ENCODE measurements at regions not wholly inside any gene's neighbourhood (a gene's known extent, or its start where the extent isn't known, plus 50 kb on each side); places are given as distances from the start of the nearest gene placed in this dataset.

DNA sequence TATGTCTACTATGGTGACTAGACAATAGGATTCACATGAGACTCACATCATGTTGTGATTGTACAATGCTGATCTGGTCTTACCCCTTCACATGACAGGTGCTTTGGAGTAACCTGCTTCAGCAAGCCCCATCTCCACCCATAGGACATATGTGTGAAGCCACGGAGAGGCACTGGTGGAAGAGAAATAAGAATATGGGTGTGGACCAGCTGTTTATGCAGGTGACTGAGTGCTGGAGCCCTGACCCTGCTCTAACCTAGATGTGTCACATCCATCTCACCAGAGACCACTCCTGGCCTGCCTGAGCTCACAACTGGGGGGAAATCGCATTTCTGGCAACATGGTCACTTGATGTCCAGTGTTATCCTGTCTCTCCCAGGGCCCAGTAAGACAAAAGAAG is 119.7 kb downstream of the GGTLC2 start:
- H3K27ac ChIP-seq: no peak overlapping the region
- no peak overlapping the region for H3K4me3 ChIP-seq
- H3K9me3 ChIP-seq: no peaks in the 10 kb centered on the region
- intact Hi-C loops (cut with DNase I): no loop called here
- no peaks in the 10 kb centered on the region for H3K36me3 ChIP-seq
- DNase-seq (no peak), ATAC-seq (no peak)
- H3K27me3 ChIP-seq: peaks cover 0 to 16% of the 10 kb centered on the region in 2 donors
- H3K4me1 ChIP-seq: no peaks in the 10 kb centered on the region
- TF ChIP-seq, protein P1, sequence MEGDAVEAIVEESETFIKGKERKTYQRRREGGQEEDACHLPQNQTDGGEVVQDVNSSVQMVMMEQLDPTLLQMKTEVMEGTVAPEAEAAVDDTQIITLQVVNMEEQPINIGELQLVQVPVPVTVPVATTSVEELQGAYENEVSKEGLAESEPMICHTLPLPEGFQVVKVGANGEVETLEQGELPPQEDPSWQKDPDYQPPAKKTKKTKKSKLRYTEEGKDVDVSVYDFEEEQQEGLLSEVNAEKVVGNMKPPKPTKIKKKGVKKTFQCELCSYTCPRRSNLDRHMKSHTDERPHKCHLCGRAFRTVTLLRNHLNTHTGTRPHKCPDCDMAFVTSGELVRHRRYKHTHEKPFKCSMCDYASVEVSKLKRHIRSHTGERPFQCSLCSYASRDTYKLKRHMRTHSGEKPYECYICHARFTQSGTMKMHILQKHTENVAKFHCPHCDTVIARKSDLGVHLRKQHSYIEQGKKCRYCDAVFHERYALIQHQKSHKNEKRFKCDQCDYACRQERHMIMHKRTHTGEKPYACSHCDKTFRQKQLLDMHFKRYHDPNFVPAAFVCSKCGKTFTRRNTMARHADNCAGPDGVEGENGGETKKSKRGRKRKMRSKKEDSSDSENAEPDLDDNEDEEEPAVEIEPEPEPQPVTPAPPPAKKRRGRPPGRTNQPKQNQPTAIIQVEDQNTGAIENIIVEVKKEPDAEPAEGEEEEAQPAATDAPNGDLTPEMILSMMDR (IDR thresholded peaks at IDR 0.05): no peak

DNA sequence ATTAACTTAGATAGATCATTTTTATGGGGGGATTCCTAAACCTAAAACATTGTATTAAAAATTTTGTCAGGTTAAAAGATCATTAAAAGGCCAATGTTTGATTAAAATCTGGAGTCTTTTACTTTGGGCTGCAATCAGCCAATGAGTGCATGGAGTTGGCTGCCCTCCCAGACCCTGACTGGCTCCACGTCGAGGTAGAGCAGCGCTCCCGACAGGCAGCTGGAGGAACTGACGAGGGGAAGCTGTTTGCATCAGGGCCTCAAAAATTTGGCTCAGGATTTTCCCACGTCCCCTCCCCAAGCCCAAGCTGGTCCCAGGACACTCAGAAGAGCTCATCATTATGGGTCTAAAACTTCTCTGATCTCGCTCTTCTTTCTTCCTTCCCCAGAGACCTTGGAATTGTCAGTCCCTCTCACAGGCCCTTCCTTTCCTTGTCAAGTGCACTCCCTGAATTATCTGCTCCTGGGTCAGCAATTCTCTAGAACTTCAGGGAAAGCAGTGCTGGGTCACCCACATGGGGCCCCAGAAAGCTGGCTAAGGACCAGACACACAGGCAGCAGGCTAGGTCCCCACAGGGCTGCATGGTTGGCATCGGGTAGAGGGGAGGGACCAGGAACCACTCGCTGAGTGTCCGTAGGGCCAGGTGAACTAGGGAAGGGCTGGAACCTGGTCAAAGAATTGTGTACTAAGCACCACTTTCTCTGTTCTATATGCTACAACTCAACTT is 119.6 kb upstream of the IGLL5 start:
- no peak overlapping the region for H3K4me3 ChIP-seq
- no peaks in the 10 kb centered on the region for H3K9me3 ChIP-seq
- ATAC-seq (no peak), DNase-seq (no peak)
- no peaks in the 10 kb centered on the region for H3K4me1 ChIP-seq
- intact Hi-C loops (cut with DNase I): no loop called here
- TF ChIP-seq, protein P1 (IDR thresholded peaks at IDR 0.05): no peak
- no peak overlapping the region for H3K27ac ChIP-seq
- H3K36me3 ChIP-seq: no peaks in the 10 kb centered on the region
- peaks cover 0 to 22% of the 10 kb centered on the region in 2 donors for H3K27me3 ChIP-seq

DNA sequence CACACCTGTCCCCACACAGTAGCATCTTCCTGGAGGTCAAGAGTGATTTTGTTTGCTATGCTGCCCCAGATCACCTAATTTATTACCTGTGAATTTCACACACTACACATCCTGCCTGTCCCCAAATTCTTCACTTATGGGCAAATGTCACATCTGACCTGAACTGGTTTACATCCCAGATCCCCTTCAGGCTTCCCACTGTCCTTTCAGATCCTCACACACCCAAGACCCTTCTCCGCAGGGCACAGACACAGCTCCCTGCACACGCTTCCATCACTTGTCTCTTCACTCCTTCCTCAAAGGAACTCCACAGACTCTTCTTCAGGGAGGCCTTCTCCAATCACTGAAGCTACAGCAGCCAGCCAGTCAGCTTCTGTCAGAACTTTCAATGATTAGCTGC is 118.7 kb upstream of the IGLL5 start:
- ATAC-seq: no peak
- intact Hi-C loops (cut with DNase I): no loop called here
- Histone ChIP-seq H3K27me3 (peaks cover 0 to 22% of the 10 kb centered on the region in 2 donors), H3K4me3 (no peak overlapping the region), H3K9me3 (no peaks in the 10 kb centered on the region), H3K4me1 (no peaks in the 10 kb centered on the region), H3K36me3 (no peaks in the 10 kb centered on the region), H3K27ac (no peak overlapping the region)
- no peak for DNase-seq
- TF ChIP-seq, protein P1 (IDR thresholded peaks at IDR 0.05): no peak

DNA sequence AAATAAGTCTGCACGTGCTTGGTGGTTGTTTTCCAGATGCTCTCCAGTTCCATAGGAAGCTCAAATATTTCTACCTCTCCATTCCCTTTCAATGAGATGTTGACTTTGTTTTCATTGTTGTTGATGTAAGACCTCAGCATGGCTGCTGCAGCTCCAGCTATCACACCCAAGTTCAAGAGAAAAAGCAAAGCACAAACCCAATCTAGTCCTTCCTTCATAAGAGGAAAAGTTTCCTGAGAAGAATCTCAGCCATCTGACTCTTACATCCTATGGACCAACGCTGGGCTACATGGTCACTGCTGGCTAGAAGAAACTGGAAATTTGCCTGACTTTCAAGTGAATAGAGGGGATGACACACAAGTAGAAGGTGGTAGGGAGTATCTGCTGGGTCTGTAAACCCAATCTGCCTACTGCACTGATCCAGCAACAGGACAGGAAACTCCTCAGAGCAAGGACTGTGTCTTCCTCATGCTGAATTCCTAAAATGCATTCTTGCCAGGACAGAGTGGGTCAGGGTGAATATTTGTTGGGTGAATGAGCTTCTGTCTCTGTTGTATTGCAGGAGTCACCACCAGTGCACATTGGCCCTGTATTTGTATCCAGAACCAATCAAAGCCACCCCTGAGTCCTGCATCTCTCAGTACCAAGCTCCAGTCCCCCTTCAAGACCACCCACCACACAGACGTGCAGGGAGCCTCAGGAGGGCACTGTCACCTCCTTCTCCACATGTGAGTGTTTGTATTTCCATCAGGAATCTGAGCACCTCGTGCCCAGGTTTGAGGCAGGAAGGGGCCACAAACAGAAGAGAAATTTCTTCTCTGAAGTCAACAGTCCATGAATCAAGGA is 118.0 kb upstream of the IGLL5 start:
- ATAC-seq (no peak), DNase-seq (no peak)
- TF ChIP-seq, protein P1 (IDR thresholded peaks at IDR 0.05): no peak
- Histone ChIP-seq H3K4me1 (no peaks in the 10 kb centered on the region), H3K4me3 (no peak overlapping the region), H3K27ac (no peak overlapping the region), H3K36me3 (no peaks in the 10 kb centered on the region), H3K9me3 (no peaks in the 10 kb centered on the region), H3K27me3 (peaks cover 0 to 22% of the 10 kb centered on the region in 2 donors)
- intact Hi-C loops (cut with DNase I): no loop called here

- Histone ChIP-seq H3K9me3 (no peaks in the 10 kb centered on the region), H3K27me3 (peaks cover 0 to 22% of the 10 kb centered on the region in 2 donors), H3K36me3 (no peaks in the 10 kb centered on the region), H3K27ac (no peak overlapping the region), H3K4me1 (no peaks in the 10 kb centered on the region), H3K4me3 (no peak overlapping the region)
- ATAC-seq (peak; percentile 88), DNase-seq (peak in 1 of 4 donors; percentile 18)
- TF ChIP-seq, protein P1 (IDR thresholded peaks at IDR 0.05): peak; percentile 50 to 68
- intact Hi-C loops (cut with DNase I): no loop called here
These were observed 117.2 kb upstream of the IGLL5 start for GRCh38 chr22:22770280-22770871.

Measured in left lung (tissue), 4 donors.